ENCODE measurements at regions not wholly inside any gene's neighbourhood (a gene's known extent, or its start where the extent isn't known, plus 50 kb on each side); places are given as distances from the start of the nearest gene placed in this dataset.

- in situ Hi-C loops (cut with MboI; ENCODE audit: low sequenced_read_pairs) = no loop called here
- Histone ChIP-seq H3K27me3 (ENCODE audit: low read depth) (no peaks in the 10 kb centered on the region), H3K36me3 (replicated peaks) (no peaks in the 10 kb centered on the region), H3K9me3 (no peaks in the 10 kb centered on the region), H3K4me1 (no peaks in the 10 kb centered on the region), H3K4me3 (no peak overlapping the region)
- DNase-seq (ENCODE audit: low spot score in 2 of 2) = no peak
Observed at GRCh38 chr10:10353326-10353868, 664.3 kb upstream of the CELF2 start.

- no peak overlapping the region for H3K4me3 ChIP-seq
- H3K9me3 ChIP-seq = no peaks in the 10 kb centered on the region
- H3K27me3 ChIP-seq (ENCODE audit: low read depth) = no peaks in the 10 kb centered on the region
- no peaks in the 10 kb centered on the region; the same call in 1 of the 2 replicates for H3K4me1 ChIP-seq
- no peaks in the 10 kb centered on the region for H3K36me3 ChIP-seq (replicated peaks)
- DNase-seq (ENCODE audit: low spot score in 2 of 2) = no peak
- in situ Hi-C loops (cut with MboI; ENCODE audit: low sequenced_read_pairs) = no loop called here
Observed at GRCh38 chr10:10359263-10359662, 658.4 kb upstream of the CELF2 start.

GRCh38 chr10:10361301-10361885 lies 656.3 kb upstream of the CELF2 start:
- Histone ChIP-seq H3K4me1 (no peaks in the 10 kb centered on the region; the same call in 1 of the 2 replicates), H3K9me3 (no peaks in the 10 kb centered on the region), H3K27me3 (ENCODE audit: low read depth) (no peaks in the 10 kb centered on the region), H3K4me3 (no peak overlapping the region), H3K36me3 (replicated peaks) (no peaks in the 10 kb centered on the region)
- no peak for DNase-seq (ENCODE audit: low spot score in 2 of 2)
- in situ Hi-C loops (cut with MboI; ENCODE audit: low sequenced_read_pairs) = no loop called here

- H3K4me1 ChIP-seq = no peaks in the 10 kb centered on the region; the same call in 1 of the 2 replicates
- H3K36me3 ChIP-seq (replicated peaks) = no peaks in the 10 kb centered on the region
- no peak for DNase-seq (ENCODE audit: low spot score in 2 of 2)
- H3K27me3 ChIP-seq (ENCODE audit: low read depth) = no peaks in the 10 kb centered on the region
- in situ Hi-C loops (cut with MboI; ENCODE audit: low sequenced_read_pairs) = no loop called here
- H3K9me3 ChIP-seq = no peaks in the 10 kb centered on the region
- no peak overlapping the region for H3K4me3 ChIP-seq
Observed at GRCh38 chr10:10362800-10363199, 654.9 kb upstream of the CELF2 start.

GRCh38 chr10:10363217-10363616 lies 654.5 kb upstream of the CELF2 start:
- in situ Hi-C loops (cut with MboI; ENCODE audit: low sequenced_read_pairs) = no loop called here
- no peak for DNase-seq (ENCODE audit: low spot score in 2 of 2)
- Histone ChIP-seq H3K4me3 (no peak overlapping the region), H3K4me1 (no peaks in the 10 kb centered on the region; the same call in 1 of the 2 replicates), H3K9me3 (no peaks in the 10 kb centered on the region), H3K36me3 (replicated peaks) (no peaks in the 10 kb centered on the region), H3K27me3 (ENCODE audit: low read depth) (no peaks in the 10 kb centered on the region)

- in situ Hi-C loops (cut with MboI; ENCODE audit: low sequenced_read_pairs) = no loop called here
- H3K9me3 ChIP-seq = no peaks in the 10 kb centered on the region
Observed at GRCh38 chr10:10364902-10365301, 652.8 kb upstream of the CELF2 start.

GRCh38 chr10:10365676-10366075 lies 652.0 kb upstream of the CELF2 start:
- Histone ChIP-seq H3K36me3 (replicated peaks) (no peaks in the 10 kb centered on the region), H3K4me1 (no peaks in the 10 kb centered on the region; the same call in 1 of the 2 replicates), H3K27me3 (ENCODE audit: low read depth) (no peaks in the 10 kb centered on the region), H3K4me3 (no peak overlapping the region), H3K9me3 (no peaks in the 10 kb centered on the region)
- no peak for DNase-seq (ENCODE audit: low spot score in 2 of 2)
- in situ Hi-C loops (cut with MboI; ENCODE audit: low sequenced_read_pairs) = no loop called here

More at GRCh38 chr10:10364902-10365301, 652.8 kb upstream of the CELF2 start:
- Histone ChIP-seq H3K4me1 (no peaks in the 10 kb centered on the region; the same call in 1 of the 2 replicates), H3K36me3 (replicated peaks) (no peaks in the 10 kb centered on the region), H3K27me3 (ENCODE audit: low read depth) (no peaks in the 10 kb centered on the region), H3K4me3 (no peak overlapping the region)
- no peak for DNase-seq (ENCODE audit: low spot score in 2 of 2)

GRCh38 chr10:10366836-10367235 lies 650.8 kb upstream of the CELF2 start:
- no peak overlapping the region for H3K4me3 ChIP-seq
- no peaks in the 10 kb centered on the region for H3K27me3 ChIP-seq (ENCODE audit: low read depth)
- H3K9me3 ChIP-seq = no peaks in the 10 kb centered on the region
- in situ Hi-C loops (cut with MboI; ENCODE audit: low sequenced_read_pairs) = no loop called here
- no peaks in the 10 kb centered on the region for H3K4me1 ChIP-seq
- H3K36me3 ChIP-seq (replicated peaks) = no peaks in the 10 kb centered on the region
- DNase-seq (ENCODE audit: low spot score in 2 of 2) = no peak

GRCh38 chr10:10367264-10367663 lies 650.4 kb upstream of the CELF2 start:
- H3K4me3 ChIP-seq = no peak overlapping the region
- H3K36me3 ChIP-seq (replicated peaks) = no peaks in the 10 kb centered on the region
- no peaks in the 10 kb centered on the region for H3K9me3 ChIP-seq
- in situ Hi-C loops (cut with MboI; ENCODE audit: low sequenced_read_pairs) = no loop called here
- no peaks in the 10 kb centered on the region for H3K27me3 ChIP-seq (ENCODE audit: low read depth)
- no peak for DNase-seq (ENCODE audit: low spot score in 2 of 2)
- no peaks in the 10 kb centered on the region for H3K4me1 ChIP-seq

GRCh38 chr10:10368951-10369576 lies 648.6 kb upstream of the CELF2 start:
- in situ Hi-C loops (cut with MboI; ENCODE audit: low sequenced_read_pairs) = no loop called here
- Histone ChIP-seq H3K9me3 (no peaks in the 10 kb centered on the region), H3K4me1 (no peaks in the 10 kb centered on the region), H3K36me3 (replicated peaks) (no peaks in the 10 kb centered on the region), H3K4me3 (no peak overlapping the region), H3K27me3 (ENCODE audit: low read depth) (no peaks in the 10 kb centered on the region)
- no peak for DNase-seq (ENCODE audit: low spot score in 2 of 2)

GRCh38 chr10:10385831-10386230 lies 631.8 kb upstream of the CELF2 start:
- Histone ChIP-seq H3K4me3 (no peak overlapping the region), H3K4me1 (no peaks in the 10 kb centered on the region), H3K9me3 (no peaks in the 10 kb centered on the region), H3K36me3 (replicated peaks) (no peaks in the 10 kb centered on the region), H3K27me3 (ENCODE audit: low read depth) (no peaks in the 10 kb centered on the region)
- in situ Hi-C loops (cut with MboI; ENCODE audit: low sequenced_read_pairs) = no loop called here
- DNase-seq (ENCODE audit: low spot score in 2 of 2) = no peak

- Histone ChIP-seq H3K27me3 (ENCODE audit: low read depth) (no peaks in the 10 kb centered on the region), H3K4me1 (no peaks in the 10 kb centered on the region), H3K4me3 (no peak overlapping the region), H3K36me3 (replicated peaks) (no peaks in the 10 kb centered on the region), H3K9me3 (no peaks in the 10 kb centered on the region)
- DNase-seq (ENCODE audit: low spot score in 2 of 2) = no peak
- in situ Hi-C loops (cut with MboI; ENCODE audit: low sequenced_read_pairs) = no loop called here
Observed at GRCh38 chr10:10389182-10389581, 628.5 kb upstream of the CELF2 start.

- Histone ChIP-seq H3K9me3 (no peaks in the 10 kb centered on the region), H3K4me1 (no peaks in the 10 kb centered on the region), H3K4me3 (no peak overlapping the region), H3K36me3 (replicated peaks) (no peaks in the 10 kb centered on the region), H3K27me3 (ENCODE audit: low read depth) (no peaks in the 10 kb centered on the region)
- in situ Hi-C loops (cut with MboI; ENCODE audit: low sequenced_read_pairs) = no loop called here
- no peak for DNase-seq (ENCODE audit: low spot score in 2 of 2)
Observed at GRCh38 chr10:10392511-10392910, 625.2 kb upstream of the CELF2 start.

GRCh38 chr10:10394933-10395658 lies 622.6 kb upstream of the CELF2 start:
- H3K9me3 ChIP-seq = no peaks in the 10 kb centered on the region
- H3K4me3 ChIP-seq = no peak overlapping the region
- no peaks in the 10 kb centered on the region for H3K36me3 ChIP-seq (replicated peaks)
- H3K27me3 ChIP-seq (ENCODE audit: low read depth) = no peaks in the 10 kb centered on the region
- no peak for DNase-seq (ENCODE audit: low spot score in 2 of 2)
- H3K4me1 ChIP-seq = no peaks in the 10 kb centered on the region
- in situ Hi-C loops (cut with MboI; ENCODE audit: low sequenced_read_pairs) = no loop called here

All from HAP-1 (cell line).